SK-N-MC (cell line): ENCODE measurements at regions not wholly inside any gene's neighbourhood (a gene's known extent, or its start where the extent isn't known, plus 50 kb on each side); places are given as distances from the start of the nearest gene placed in this dataset.

Experiments
- EZH2 ChIP-seq: fragments of 200-600 bp; sonication (generic); IDR thresholded peaks from one replicate; pipeline ENCODE4 v1.6.1; 2017; ENCODE audit warnings: antibody characterized with exemption
- POLR2AphosphoS5 ChIP-seq: IDR thresholded peaks from 2 replicates; pipeline ENCODE4 v1.6.1; 2012; ENCODE audit warnings: mild to moderate bottlenecking, low read depth, low read length, borderline replicate concordance

GRCh38 chr18:38579764-38580163 is 1014.2 kb upstream of the CELF4 start:
- TF ChIP-seq EZH2, result no peak
- TF ChIP-seq POLR2AphosphoS5, result no peak
